H1 (cell line): ENCODE measurements at regions not wholly inside any gene's neighbourhood (a gene's known extent, or its start where the extent isn't known, plus 50 kb on each side); places are given as distances from the start of the nearest gene placed in this dataset.

ENCODE experiments used
- BRCA1 ChIP-seq: IDR thresholded peaks from 2 replicates; pipeline ENCODE4 v1.6.1; 2012; ENCODE audit warnings: low read depth, low read length, improper control_type of control experiment
- CBX5 ChIP-seq: fragments of 300-800, 300-1000 bp; sonication (generic); IDR thresholded peaks from 2 replicates; pipeline ENCODE4 v1.7.1; 2016; ENCODE audit warnings: antibody characterized with exemption, low read length, low read depth
- EZH2 ChIP-seq: fragments of 200-600 bp; sonication (generic); IDR thresholded peaks from 2 replicates; pipeline ENCODE4 v1.7.1; 2012; ENCODE audit warnings: low read depth, mild to moderate bottlenecking, moderate library complexity, low read length, inconsistent platforms; ENCODE audit not compliant: severe bottlenecking
- HDAC6 ChIP-seq: IDR thresholded peaks from one replicate; pipeline ENCODE4 v1.7.1; 2012; ENCODE audit warnings: low read depth, mild to moderate bottlenecking, inconsistent platforms, low read length, moderate library complexity
- JUND ChIP-seq: IDR thresholded peaks from 2 replicates; pipeline ENCODE4 v1.6.1; 2011; ENCODE audit warnings: mild to moderate bottlenecking, improper control_type of control experiment, low read length
- POLR2A ChIP-seq, 2 experiments: IDR thresholded peaks; 1 replicate in 1 of 2; 2 replicates in 1 of 2; pipeline ENCODE4 v1.6.1; 2011; ENCODE audit warnings: low read depth in 2 of 2, low read length in 2 of 2, mild to moderate bottlenecking in 2 of 2; ENCODE audit errors: control extremely low read depth in 1 of 2
- POLR2AphosphoS5 ChIP-seq: IDR thresholded peaks from 2 replicates; pipeline ENCODE4 v1.6.1; 2011; ENCODE audit warnings: low read depth, low read length
- RAD21 ChIP-seq, 2 experiments: IDR thresholded peaks in 1 of 2; conservative IDR thresholded peaks in 1 of 2; 2 replicates each; pipeline ENCODE4 v1.6.1; 2011; ENCODE audit warnings: low read depth in 2 of 2, low read length in 2 of 2, improper control_type of control experiment in 1 of 2, inconsistent platforms in 1 of 2, mild to moderate bottlenecking in 1 of 2, moderate library complexity in 1 of 2
- SIN3A ChIP-seq, 2 experiments: IDR thresholded peaks in 1 of 2; conservative IDR thresholded peaks in 1 of 2; 2 replicates each; pipeline ENCODE4 v1.6.1; 2011 to 2012; ENCODE audit warnings: low read length in 2 of 2, improper control_type of control experiment in 1 of 2, low read depth in 1 of 2, mild to moderate bottlenecking in 1 of 2
- SIRT6 ChIP-seq: IDR thresholded peaks from one replicate; pipeline ENCODE4 v1.7.1; 2012; ENCODE audit warnings: low read length, inconsistent platforms
- TAF1 ChIP-seq: IDR thresholded peaks from 2 replicates; pipeline ENCODE4 v1.6.1; 2011; ENCODE audit warnings: mild to moderate bottlenecking, low read depth, low read length
- ZNF274 ChIP-seq: IDR thresholded peaks from 2 replicates; pipeline ENCODE4 v1.7.0; 2012; ENCODE audit warnings: low read length, borderline replicate concordance; ENCODE audit errors: extremely low read depth
- TF ChIP-seq, protein P1 (sequence below): IDR thresholded peaks from 2 replicates; pipeline ENCODE4 v1.6.1; 2011; ENCODE audit warnings: low read length, improper control_type of control experiment
- TF ChIP-seq, protein P2 (sequence below), 3 experiments: IDR thresholded peaks; 1 replicate in 2 of 3; 2 replicates in 1 of 3; pipeline versions ENCODE4 v1.5.1 to v1.6.1; 2011; ENCODE audit warnings: low read length in 3 of 3, mild to moderate bottlenecking in 3 of 3, inconsistent platforms in 2 of 3, low read depth in 1 of 3, moderate library complexity in 1 of 3; ENCODE audit not compliant: insufficient read depth in 1 of 3; ENCODE audit errors: control extremely low read depth in 1 of 3

DNA sequence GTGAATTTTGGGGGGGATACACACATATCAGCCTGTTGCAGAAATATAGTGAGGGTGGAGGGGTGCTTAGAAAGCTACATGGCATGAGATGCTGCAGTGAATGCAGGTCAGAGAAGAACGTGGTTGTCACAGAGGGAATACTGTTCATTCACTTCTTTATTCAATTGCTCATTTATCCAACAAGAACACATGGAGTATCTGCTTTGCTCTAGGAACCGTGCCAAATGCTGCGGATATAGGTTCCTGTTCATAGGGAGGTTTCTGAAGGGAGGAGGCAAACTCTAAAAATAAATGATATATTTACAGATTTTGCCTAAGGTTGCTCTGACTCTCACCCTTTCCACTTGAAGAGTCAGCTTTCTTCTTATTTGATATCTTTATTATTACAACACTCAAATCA is 444.3 kb upstream of the CLINT1 start:
- TF ChIP-seq ZNF274, result no peak
- TF ChIP-seq, protein P1, sequence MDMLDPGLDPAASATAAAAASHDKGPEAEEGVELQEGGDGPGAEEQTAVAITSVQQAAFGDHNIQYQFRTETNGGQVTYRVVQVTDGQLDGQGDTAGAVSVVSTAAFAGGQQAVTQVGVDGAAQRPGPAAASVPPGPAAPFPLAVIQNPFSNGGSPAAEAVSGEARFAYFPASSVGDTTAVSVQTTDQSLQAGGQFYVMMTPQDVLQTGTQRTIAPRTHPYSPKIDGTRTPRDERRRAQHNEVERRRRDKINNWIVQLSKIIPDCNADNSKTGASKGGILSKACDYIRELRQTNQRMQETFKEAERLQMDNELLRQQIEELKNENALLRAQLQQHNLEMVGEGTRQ, result no peak
- TF ChIP-seq EZH2, result no peak
- TF ChIP-seq, protein P2, sequence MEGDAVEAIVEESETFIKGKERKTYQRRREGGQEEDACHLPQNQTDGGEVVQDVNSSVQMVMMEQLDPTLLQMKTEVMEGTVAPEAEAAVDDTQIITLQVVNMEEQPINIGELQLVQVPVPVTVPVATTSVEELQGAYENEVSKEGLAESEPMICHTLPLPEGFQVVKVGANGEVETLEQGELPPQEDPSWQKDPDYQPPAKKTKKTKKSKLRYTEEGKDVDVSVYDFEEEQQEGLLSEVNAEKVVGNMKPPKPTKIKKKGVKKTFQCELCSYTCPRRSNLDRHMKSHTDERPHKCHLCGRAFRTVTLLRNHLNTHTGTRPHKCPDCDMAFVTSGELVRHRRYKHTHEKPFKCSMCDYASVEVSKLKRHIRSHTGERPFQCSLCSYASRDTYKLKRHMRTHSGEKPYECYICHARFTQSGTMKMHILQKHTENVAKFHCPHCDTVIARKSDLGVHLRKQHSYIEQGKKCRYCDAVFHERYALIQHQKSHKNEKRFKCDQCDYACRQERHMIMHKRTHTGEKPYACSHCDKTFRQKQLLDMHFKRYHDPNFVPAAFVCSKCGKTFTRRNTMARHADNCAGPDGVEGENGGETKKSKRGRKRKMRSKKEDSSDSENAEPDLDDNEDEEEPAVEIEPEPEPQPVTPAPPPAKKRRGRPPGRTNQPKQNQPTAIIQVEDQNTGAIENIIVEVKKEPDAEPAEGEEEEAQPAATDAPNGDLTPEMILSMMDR (IDR thresholded peaks at IDR 0.05; ENCODE audit: control extremely low read depth in 1 of 3, insufficient read depth in 1 of 3, low read depth in 1 of 3, low read length in 3 of 3), result no peak
- no peak for TF ChIP-seq RAD21 (IDR thresholded peaks at IDR 0.05 in 1 of 2, conservative IDR thresholded peaks at IDR 0.05 in 1 of 2; ENCODE audit: low read depth in 2 of 2, low read length in 2 of 2)
- TF ChIP-seq POLR2AphosphoS5, result no peak
- TF ChIP-seq HDAC6, result no peak
- no peak for TF ChIP-seq TAF1
- TF ChIP-seq CBX5, result no peak
- TF ChIP-seq SIRT6, result no peak
- TF ChIP-seq JUND, result no peak
- TF ChIP-seq POLR2A (IDR thresholded peaks at IDR 0.05; ENCODE audit: control extremely low read depth in 1 of 2, low read depth in 2 of 2, low read length in 2 of 2), result no peak
- no peak for TF ChIP-seq BRCA1
- no peak for TF ChIP-seq SIN3A (conservative IDR thresholded peaks at IDR 0.05 in 1 of 2, IDR thresholded peaks at IDR 0.05 in 1 of 2; ENCODE audit: low read depth in 1 of 2, low read length in 2 of 2)
